Uterus (tissue), 2 donors: ENCODE measurements at regions not wholly inside any gene's neighbourhood (a gene's known extent, or its start where the extent isn't known, plus 50 kb on each side); places are given as distances from the start of the nearest gene placed in this dataset.

Experiments used
- POLR2A ChIP-seq, 2 donors: fragments of 450-650 bp; IDR thresholded peaks; one replicate each; pipeline ENCODE4 v1.6.1; 2016; ENCODE audit warnings: antibody characterized with exemption in 2 of 2, mild to moderate bottlenecking in 1 of 2, moderate library complexity in 1 of 2
- TF ChIP-seq, protein P1 (sequence below), 4 experiments: fragments of 200-600 bp in 2 of 4; fragments of 450-650 bp in 2 of 4; sonication (generic) in 2 of 4; IDR thresholded peaks; one replicate each; pipeline ENCODE4 v1.5.1; 2016 to 2019; ENCODE audit warnings: antibody characterized with exemption in 4 of 4, mild to moderate bottlenecking in 2 of 4, moderate library complexity in 1 of 4

GRCh38 chr9:27715651-27716050 is 142.4 kb upstream of the C9orf72 start:
- TF ChIP-seq, protein P1, sequence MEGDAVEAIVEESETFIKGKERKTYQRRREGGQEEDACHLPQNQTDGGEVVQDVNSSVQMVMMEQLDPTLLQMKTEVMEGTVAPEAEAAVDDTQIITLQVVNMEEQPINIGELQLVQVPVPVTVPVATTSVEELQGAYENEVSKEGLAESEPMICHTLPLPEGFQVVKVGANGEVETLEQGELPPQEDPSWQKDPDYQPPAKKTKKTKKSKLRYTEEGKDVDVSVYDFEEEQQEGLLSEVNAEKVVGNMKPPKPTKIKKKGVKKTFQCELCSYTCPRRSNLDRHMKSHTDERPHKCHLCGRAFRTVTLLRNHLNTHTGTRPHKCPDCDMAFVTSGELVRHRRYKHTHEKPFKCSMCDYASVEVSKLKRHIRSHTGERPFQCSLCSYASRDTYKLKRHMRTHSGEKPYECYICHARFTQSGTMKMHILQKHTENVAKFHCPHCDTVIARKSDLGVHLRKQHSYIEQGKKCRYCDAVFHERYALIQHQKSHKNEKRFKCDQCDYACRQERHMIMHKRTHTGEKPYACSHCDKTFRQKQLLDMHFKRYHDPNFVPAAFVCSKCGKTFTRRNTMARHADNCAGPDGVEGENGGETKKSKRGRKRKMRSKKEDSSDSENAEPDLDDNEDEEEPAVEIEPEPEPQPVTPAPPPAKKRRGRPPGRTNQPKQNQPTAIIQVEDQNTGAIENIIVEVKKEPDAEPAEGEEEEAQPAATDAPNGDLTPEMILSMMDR (IDR thresholded peaks at IDR 0.05) = no peak
- TF ChIP-seq POLR2A (IDR thresholded peaks at IDR 0.05) = no peak
